NOMO-1 (cell line): ENCODE measurements at regions not wholly inside any gene's neighbourhood (a gene's known extent, or its start where the extent isn't known, plus 50 kb on each side); places are given as distances from the start of the nearest gene placed in this dataset.

Experiments used
- DNase-seq, 2 experiments: peaks; one replicate each; lab custom pipeline; 2025; ENCODE audit not compliant: unreplicated experiment in 2 of 2; lab: John Stamatoyannopoulos, UW

DNA sequence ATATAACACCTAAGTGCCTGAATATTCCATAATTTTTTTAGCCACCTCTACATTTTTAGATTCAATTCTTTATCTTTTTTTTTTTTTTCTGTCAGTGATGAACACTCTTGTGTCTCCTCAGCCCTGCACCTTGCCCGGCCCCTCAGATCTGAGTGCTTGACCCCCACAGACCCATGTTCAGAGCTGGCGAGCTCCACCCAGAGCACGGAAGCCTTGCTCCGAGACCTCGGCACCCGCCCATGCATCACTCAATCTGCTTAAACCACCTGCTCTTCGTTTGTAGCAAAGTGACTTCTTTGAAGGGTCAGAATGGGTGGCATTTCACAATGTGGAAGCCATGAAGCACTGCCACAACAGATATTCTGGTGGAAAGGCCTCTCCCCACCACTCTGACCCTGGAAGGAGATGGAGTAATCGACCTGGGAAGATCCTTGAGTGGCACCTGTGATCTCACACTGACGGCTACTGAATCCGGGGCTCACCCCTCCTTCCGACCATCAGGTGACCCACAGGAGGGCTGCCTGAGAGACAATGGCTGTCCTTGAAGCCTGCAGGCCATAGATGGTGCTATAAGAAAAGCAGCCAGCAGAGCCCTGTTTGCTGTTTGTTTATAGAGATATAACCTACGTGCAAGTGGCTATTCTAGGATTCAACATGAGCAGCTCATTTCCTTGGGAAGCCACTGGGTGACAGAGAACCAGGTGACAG lies 261.1 kb upstream of the IRX4 start:
- no peak for DNase-seq

DNA sequence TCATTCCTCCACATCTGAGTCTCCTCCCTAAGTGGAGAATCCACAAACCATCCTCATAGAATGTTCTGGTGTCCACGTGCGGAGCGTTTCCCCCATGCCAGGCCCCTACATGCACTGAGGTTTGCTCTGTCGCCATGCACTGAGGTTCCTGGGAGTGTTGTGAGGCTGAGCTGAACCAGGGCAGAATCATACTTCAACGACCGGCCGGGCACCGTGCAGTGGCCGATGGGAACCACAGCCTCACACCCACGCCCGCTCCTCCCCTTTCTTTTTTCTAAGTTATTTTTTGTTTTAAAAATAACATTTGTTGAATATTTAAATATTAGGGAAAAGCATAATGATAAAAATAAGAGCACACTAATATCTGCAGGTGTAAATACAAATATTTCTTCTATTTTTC lies 260.4 kb upstream of the IRX4 start:
- DNase-seq: no peak

DNA sequence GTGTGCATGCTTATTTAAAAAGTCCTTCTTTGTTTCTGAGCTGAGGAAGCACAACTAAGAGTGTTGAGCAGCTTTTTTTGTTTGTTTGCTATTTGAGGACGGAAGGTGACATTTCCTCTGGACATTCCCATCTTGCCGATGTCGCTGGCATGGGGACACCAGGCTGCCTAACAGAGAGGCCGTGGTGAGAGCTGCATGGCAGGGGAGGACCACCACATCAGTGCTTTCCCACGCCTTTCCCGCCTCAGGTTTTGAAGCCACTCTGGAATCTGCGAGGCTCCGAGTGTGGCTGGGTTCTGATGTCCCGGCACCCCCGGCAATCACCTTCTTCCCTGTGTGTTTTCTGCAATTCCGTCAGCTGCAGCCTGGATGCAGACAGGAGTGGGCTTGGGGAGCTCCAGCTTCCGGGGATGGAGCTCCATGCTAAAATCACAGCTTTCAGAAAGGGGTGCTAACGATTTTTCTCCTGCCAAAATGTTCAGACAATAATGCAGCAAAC lies 259.8 kb upstream of the IRX4 start:
- DNase-seq: no peak

DNA sequence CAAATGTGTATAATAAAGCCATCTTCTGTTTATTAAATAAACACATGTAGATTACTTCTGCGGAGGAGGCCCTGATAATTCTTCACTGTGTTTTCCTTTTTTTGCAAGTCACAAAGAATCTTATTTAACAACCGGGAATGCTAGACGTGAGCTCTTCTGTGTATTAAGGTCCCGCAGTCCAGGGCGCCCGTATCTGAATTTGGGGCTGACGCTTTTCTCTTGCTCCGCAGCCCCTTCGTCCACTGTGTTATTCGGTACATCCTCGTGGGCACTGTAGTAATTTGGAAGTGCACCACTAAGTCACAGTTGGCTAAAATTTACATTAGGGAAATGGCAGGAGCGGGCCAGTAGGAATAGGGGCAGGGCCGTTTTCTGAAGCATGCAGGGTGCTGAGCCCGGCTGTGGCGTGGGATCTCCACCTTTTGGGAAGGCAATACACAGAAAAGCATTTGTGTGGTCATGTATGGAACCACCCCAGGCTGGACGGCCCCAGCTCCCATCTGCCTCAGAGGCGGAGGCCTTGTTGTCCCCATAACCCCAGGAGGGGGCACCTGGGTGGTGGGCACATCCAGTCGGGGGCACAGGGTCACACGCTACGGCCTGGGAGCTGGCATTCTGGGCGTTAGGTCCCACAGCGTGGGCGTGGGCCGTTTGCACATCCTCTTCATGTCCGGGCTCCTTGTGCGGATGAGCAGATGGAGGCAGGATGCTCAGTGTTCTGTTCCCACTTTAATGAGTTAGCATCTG lies 258.7 kb upstream of the IRX4 start:
- DNase-seq: no peak

DNA sequence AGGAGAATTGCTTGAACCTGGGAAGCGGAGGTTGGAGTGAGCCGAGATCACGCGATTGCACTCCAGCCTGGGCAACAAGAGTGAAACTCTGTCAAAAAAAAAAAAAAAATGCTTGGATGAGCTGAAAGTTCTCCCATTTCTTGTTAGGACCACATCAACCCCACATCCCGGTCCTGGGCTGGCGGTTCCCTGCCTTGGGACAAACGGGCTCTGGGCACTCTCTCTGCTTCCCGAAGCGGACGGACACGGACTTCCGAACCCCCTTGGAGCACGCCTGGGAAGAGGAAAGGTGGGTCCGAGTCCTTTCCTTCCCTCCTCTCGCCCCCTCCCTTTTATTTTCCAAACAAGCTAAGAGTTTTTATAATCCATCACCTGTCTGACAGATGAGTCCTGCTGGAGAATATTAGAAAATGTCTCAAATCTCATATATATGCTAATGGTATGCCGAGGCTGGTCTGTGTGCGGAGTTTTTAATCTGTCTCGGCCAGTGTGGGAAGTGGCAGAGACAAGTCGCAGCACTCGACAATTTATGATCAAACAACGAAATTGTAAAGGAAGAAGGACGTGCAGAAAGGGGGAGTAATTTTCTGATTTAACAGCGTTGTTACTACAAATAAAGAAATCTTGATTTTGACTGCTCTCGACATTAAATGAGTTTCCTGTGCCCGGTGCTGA lies 257.9 kb upstream of the IRX4 start:
- DNase-seq: no peak

DNA sequence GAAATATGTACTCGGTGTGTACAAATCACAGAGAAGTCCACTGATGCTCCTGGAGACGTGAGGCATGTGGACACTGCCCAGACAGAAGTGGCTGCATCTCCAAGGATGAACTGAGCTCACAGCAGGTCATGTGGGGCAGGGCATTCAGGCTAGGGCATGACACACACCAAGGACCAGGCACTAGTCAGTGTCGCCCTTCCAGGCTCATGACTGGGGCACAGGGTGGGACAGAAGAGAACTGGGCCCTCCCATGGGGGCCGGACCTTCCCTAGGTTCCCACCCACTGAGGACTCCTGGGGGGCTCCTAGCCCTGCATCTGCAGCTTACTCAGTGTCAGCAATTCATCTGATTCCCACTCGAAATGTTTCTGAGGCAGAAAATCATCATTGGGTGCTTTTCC lies 256.8 kb upstream of the IRX4 start:
- no peak for DNase-seq

DNA sequence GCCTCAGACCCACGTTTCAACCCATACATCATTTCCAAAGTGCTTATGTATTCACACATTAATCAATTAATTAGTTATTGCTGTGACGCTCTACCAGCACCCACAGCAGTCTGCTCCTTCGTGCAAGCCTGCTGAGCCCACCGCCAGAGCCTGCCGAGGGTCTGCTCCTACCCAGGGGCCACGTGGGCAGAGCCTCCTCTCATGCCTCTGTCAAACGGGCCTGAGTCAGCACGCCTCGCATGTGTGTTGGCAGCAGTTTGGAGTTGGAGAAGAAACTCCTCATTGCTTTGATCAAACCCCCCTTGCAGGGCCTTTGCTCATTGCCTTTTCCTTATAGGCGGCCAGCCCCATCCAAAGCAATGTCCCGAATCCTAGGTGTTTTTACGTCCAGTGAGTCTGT lies 256.2 kb upstream of the IRX4 start:
- no peak for DNase-seq

DNA sequence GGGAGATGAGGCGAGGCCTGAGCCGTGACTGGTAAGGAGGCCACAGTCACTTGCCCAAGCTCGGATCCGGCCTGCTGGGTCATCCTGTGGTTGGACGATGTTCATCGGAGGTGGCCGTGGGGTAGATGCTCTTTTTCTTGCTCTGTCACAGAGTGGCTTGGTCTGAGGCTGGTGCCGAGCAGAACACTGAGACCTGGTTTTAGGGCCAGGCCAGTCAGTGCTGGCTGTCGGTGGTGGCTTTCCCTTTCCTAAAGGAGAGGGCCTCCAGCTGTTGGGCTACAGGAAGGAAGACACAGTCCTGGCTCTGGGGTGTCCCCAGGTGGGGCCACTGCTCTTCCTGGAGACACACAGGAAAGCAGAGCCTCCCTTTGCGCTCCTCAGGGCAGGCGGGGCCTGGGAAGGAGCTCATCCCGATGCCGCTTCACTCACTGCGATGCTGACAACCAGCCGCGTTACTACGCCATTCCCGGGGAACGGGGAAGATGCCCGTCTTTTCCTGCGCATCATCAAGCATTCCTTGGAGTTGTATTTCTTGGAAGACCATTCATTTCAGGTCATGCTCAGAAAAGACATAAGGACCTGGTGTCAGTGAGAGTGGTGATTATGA lies 254.8 kb upstream of the IRX4 start:
- no peak for DNase-seq

DNA sequence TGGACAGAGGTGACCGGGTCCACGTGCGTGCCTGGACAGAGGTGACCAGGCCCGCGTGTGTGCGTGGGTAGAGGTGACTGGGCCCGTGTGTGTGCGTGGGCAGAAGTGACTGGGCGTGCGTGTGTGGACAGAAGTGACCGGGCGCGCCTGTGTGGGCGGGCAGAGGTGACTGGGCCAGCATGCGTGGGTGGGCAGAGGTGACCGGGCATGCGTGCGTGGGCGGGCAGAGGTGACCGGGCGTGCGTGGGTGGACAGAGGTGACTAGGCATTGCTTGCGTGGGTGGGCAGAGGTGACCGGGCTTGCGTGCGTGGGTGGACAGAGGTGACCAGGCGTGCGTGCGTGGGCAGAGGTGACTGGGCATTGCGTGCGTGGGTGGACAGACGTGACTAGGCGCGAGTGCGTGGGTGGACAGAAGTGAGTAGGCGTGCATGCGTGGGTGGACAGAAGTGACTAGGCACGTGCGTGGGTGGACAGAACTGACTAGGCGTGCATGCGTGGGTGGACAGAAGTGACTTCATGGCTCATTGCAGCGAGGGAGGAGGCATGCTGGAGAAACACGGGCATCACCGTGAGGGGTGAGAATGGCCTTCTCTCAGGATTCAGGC lies 254.1 kb upstream of the IRX4 start:
- DNase-seq: no peak

DNA sequence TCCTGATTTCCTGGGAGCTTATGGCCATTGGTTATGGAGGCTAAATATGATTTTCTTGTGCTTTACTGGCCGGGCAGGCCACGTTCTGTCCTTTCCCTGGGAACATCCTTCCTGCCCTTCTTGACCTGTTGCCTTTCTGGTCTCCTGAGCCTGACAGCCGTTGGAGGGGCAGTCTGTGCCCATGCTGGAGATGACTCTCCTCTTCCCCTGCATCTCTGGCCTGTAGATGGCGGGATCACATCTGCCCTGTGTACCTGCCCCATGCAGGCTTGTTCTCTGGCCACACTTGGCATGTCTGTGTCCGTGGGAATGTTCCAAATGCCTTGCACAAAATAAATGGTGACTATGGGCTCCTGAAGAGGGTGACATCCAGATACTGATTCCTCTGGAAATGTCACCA lies 253.1 kb upstream of the IRX4 start:
- no peak for DNase-seq

DNA sequence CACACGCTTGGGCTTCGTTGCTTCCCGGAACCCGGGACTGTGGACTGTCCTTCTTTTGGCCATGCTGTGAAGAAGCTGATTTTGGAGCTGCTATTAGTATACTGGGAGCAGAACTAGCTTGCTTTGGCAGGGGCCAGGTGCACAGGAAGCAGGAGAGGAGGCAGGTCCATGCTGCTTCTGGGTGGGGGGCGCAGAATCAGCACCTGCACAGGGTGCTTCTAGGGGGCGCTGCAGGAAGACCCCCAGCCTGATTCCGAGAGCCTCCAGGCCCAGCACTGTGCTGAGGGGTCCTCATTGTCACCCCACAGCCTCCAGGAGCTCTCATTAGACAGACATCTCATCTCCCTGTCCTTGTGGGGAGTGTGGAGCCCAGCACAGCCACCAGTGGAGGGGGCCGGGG lies 252.6 kb upstream of the IRX4 start:
- no peak for DNase-seq

DNA sequence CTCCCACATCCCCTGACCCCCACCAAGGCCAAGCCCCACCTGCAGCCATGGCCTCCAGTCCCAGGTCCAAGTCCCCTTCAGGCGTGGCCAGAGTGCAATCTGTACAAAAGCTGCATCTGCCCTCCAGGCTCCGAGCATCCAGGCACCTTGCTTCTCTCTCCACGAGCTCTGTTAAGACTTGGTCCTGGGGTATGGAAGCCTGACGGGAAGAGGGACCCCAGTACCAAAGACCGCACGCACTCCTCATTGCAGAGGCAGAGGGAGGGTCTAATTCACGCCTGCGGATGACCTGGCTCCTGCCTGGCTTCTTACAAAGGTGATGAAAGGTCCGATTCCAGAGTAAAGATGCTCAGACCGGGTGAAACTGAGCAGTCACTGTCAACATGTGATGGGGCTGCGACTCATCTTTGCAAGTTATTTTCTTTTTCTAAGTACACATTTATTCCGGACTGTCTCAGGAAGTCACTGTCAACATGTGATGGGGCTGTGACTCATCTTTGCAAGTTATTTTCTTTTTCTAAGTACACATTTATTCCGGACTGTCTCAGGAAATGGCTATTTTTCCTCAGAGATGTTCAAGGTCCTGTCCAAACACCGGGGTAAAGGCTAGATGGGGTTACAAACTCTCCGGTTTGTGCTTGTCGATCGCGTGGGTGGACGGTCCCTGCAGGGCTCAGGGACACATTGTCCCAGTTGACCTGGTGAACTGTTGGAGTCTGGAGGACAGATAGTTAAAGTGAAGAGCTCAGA lies 252.0 kb upstream of the IRX4 start:
- DNase-seq: no peak

DNA sequence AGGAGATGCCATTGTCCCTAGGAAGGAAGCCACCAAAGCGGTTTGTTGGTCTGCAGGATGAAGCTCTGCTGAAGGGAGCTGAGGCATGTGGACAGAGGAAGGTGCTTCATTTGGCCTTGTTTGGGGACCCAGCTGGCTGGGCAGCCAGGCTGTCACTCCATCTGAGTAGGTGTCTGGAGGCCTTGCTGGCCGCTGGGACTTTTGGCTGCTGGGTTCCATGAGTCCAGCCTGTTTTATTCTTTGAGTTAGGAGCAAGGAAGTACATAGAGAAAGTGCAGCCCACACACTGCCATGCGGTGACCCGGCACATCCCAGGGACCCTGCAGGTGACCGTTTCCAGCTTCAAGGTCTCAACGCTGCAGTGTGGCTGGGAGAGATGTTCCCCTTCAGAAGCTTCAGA lies 251.2 kb upstream of the IRX4 start:
- no peak for DNase-seq

DNA sequence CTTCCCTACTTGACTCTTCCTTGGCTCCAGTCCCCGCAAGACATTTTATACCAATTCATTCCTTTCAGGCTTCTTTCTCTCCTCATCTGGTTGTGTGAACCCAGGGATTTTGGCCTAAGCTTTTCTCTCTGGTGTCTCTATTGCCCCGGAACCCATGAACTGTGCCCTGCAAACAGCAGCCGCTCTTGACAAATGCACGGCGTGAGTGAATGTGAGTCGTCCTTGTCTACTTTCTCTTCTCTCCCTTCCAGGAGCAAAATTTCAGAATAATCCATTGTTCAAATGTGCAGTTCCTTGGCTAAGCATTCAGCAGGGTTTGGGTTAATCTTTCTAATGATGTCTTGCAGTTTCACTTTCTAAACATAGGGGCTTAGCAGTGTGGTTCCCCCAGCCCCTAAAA lies 250.4 kb upstream of the IRX4 start:
- DNase-seq: no peak

DNA sequence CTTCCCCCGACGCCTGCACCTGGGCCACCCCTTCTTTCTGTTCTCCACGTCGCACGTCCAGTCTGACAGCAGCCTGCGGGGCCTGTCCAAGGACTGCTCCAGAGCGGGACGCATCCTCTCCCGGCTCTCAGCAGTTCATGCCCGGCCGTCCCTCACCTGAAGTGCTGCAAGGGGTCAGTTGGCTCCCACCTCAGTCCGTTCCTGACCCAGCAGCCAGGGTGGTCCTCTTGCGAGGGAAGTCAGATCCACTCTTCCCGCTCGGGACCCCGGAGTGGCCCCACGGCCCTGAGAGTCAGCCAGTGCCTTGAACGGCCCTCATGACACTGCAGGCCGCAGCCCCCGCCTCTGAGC lies 249.7 kb upstream of the IRX4 start:
- no peak for DNase-seq

DNA sequence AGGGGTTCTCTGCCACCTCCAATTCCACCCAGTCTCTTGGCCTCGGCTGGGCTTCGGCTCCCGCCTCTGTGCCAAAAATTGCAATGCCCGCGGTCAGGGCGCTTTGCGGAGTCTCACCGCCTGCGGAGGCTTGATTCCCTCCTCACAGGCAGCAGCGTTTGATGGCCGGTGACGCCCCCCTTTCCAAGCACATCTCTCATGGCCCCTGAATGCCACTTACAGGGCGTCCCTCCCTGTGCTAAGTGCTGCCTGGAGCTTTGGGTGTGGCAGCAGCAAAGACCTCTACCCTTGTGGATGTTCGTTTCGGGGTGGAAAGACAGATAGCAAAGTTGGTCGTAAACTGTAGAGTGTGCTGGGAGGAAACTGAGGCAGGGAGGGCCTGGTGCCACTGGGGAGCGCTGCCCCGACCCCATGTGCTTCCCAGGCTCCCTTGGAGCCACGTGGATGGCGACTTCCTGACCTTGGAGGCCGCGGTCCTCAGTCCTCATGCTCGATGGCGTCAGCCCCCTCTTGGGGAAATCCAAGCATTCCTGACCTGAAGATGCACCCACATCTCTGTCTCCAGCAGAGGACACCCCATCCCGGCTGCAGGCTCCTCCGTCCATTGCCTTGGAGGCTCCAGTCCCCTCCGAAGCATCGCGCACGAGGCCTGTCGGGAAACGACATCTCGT lies 249.2 kb upstream of the IRX4 start:
- no peak for DNase-seq

DNA sequence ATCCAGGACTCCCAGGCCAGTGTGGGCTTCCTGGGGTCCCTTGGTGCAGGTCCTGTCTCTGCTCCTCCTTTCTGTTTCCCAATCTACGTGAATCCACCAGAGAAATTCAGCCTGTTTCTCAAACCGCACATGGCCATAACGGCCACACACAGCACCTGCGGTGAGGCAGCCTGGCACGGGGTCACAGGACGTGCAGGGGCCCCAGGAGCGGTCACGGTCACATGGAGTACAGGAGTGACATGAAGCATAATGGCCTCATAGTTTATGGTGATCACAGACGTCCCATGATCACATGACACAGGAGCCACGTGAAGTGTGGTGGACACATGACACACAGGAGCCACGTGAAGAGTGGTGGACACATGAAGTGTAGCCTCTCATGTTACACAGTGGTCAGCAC lies 248.5 kb upstream of the IRX4 start:
- DNase-seq: no peak

DNA sequence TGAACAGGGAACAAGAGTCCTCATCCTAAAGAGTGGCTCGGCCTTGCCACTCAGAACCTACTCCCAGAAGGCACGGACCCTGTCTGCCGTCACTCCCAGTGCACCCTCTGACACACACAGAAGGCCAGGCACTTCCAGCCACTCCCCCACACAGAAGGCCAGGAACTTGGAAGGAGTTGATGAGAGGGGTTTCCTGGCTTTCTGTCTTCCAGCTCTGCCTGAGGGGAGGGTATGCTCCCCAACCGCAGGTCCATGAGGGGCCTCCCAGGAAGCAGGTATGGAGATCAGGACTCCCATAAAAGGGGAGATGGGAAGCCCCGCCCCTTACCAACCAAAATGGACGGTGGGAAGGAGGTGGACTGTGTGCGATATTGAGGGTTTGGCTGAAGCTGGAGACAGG lies 247.6 kb upstream of the IRX4 start:
- no peak for DNase-seq

DNA sequence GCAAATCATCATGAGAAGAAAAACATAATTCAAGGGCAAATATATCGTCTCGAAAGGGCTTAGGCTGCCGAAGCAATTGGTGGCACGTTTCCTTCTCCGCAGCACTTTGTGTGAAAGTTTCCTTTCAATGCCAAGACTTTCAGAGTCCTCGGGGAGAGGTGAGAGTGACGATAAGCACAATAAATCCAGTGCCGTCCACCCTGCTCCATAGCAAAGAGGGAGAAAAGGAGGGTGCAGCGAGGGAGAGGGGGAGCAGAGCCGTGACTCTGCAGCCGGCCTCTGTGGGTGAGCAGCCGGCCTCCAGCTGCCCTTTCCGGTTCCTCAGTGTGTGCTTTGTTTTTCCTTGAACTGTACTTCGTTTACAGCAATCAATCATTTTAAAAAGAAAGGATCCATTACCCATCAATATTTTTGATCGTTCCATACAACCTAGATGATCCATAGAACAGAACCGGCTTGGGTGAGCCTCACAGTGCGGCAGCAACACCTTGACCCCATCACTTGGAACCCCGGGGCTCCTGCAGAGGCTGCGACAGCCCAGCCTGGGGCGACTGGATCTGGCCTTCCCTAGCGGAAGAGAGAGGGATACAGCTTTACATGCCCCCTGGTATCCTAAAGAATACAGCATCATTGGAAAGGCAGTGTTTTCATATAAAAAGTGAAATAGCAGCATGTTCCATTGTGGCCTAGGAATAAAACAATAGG lies 247.0 kb upstream of the IRX4 start:
- DNase-seq: no peak
